RWPE1 (cell line): ENCODE measurements at regions not wholly inside any gene's neighbourhood (a gene's known extent, or its start where the extent isn't known, plus 50 kb on each side); places are given as distances from the start of the nearest gene placed in this dataset.

ENCODE experiments used
- CTCF ChIA-PET: fragments of 350-600 bp; sonication (Branson Sonifier 250); formaldehyde crosslinking; extraction: SDS; loops from one replicate; lab custom pipeline; 2021; lab: Yijun Ruan, JAX
- POLR2A ChIA-PET: fragments of 400-600 bp; formaldehyde crosslinking; extraction: SDS; loops from one replicate; lab custom pipeline; 2020; ENCODE audit warnings: antibody characterized with exemption; ENCODE audit not compliant: low non-redundant PET; lab: Yijun Ruan, JAX
- DNase-seq: peaks from one replicate; pipeline ENCODE4 v3.0.0; 2012; ENCODE audit warnings: low spot score
- H3K27ac ChIP-seq: fragments of 450-650 bp; 2 replicates; pipeline ENCODE4 v1.5.1; 2017
- CTCF ChIP-seq: fragments of 450-650 bp; conservative IDR thresholded peaks from 2 replicates; pipeline ENCODE4 v1.5.1; 2017; ENCODE audit warnings: low read depth, mild to moderate bottlenecking

DNA sequence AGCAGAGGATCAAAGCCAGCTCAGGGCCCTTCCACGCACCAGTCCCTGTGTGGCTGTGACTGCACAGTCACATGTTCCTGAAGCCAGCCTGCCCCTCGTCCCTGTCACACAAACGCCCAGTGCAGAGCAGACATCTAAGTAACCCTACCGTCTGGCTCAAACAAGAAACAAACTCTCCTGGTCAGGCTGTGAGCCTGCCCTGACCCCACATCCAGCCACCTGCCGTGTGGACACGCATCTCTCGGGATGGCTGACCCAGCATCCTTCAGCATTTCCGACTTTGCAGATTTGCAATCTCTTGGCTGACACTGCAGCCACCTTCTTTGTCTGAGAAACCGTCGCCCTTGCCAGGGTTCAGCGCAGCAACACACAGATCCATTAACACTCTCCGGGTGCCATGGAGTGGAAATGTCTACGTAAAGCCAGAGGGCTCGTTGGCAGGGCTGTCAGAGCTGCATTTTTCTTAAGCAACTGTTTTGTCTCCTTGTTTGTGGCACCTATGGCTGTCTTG, 82.3 kb upstream of the ASAP2 start:
- no peak overlapping the region for H3K27ac ChIP-seq
- no peak for DNase-seq
- CTCF ChIA-PET: no interaction called here
- POLR2A ChIA-PET: no interaction called here
- no peak for TF ChIP-seq CTCF

- no peak for TF ChIP-seq CTCF
- CTCF ChIA-PET: no interaction called here
Observed at GRCh38 chr2:9123069-9123468, 83.5 kb upstream of the ASAP2 start.

GRCh38 chr2:9122367-9122766, 84.2 kb upstream of the ASAP2 start:
- DNase-seq: no peak
- ChIA-PET POLR2A (no interaction called here), CTCF (interaction anchor here (0.6 kb wide), 1 partner anchor 16 kb away, joined by 3 read pairs; no protein-coding TSS in a partner anchor)
- no peak overlapping the region for H3K27ac ChIP-seq
- no peak for TF ChIP-seq CTCF

More at GRCh38 chr2:9123069-9123468, 83.5 kb upstream of the ASAP2 start:
- POLR2A ChIA-PET: no interaction called here
- no peak overlapping the region for H3K27ac ChIP-seq
- no peak for DNase-seq

DNA sequence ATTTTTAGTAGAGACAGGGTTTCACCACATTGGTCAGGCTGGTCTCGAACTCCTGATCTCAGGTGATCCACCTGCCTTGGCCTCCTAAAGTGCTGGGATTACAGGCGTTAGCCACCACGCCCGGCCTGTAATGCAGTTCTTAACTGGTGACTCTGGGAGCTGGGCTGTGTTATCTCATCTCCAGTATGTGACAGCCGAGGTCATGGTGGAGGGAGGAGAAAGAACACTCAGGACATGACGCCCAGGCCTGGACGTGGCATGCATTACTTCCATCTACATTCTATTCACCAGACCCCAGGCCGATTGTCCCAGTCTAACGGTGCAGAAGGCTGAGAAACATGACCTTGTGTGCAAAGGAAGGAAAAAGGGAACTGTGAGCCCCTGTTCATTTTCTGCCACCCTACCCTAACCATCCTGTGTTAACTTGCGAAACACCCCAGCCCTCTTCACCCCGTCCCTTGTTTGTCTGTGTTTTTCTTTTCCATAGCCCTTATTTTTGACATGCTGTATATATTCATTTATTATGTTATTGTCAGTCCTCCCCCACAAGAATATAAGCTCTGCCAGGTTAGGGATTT, 88.1 kb upstream of the ASAP2 start:
- DNase-seq: no peak
- no peak overlapping the region for H3K27ac ChIP-seq
- ChIA-PET CTCF (no interaction called here), POLR2A (no interaction called here)
- no peak for TF ChIP-seq CTCF

DNA sequence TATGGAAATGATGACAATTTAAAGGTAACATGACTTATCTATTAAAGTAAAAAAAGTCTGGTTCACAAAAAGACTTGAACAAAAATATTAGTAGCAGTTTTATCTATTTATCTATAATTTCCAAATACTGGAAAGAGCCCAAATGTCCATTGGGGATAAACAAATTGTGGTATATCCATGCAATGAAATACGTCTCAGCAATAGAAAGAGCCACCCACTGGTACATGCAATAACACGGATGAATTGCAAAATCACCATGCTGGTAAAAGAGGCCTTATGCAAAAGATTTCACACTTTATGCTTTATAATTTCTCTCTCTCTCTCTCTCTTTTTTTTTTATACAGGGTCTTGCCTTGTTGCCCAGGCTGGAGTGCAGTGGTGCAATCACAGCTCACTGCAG, 91.4 kb upstream of the ASAP2 start:
- CTCF ChIA-PET: interaction anchor here (0.7 to 1.5 kb wide), 2 partner anchors 172 to 242 kb away, joined by 3 to 9 read pairs; no protein-coding TSS in a partner anchor
- no peak for DNase-seq
- POLR2A ChIA-PET: no interaction called here

GRCh38 chr2:9114458-9114857, 92.2 kb upstream of the ASAP2 start:
- ChIA-PET POLR2A (no interaction called here), CTCF (interaction anchor here (1.5 kb wide), 1 partner anchor 241 kb away, joined by 9 read pairs; no protein-coding TSS in a partner anchor)
- DNase-seq: no peak
- no peak overlapping the region for H3K27ac ChIP-seq
- no peak for TF ChIP-seq CTCF

More for the DNA sequence above, 91.4 kb upstream of the ASAP2 start:
- H3K27ac ChIP-seq: no peak overlapping the region
- TF ChIP-seq CTCF: no peak
